ENCODE measurements at regions not wholly inside any gene's neighbourhood (a gene's known extent, or its start where the extent isn't known, plus 50 kb on each side); places are given as distances from the start of the nearest gene placed in this dataset.

GRCh38 chr6:126245077-126245476, 94.8 kb upstream of the CENPW start:
- TF ChIP-seq CTCF (IDR thresholded peaks at IDR 0.05; ENCODE audit: low read depth, low read length, missing input control) (no peak), RXRA (IDR thresholded peaks at IDR 0.05) (no peak), ATF3 (IDR thresholded peaks at IDR 0.05) (no peak), SP1 (IDR thresholded peaks at IDR 0.05) (no peak), EGR1 (IDR thresholded peaks at IDR 0.05; ENCODE audit: low read depth in 2 of 2) (no peak), HNF4A (conservative IDR thresholded peaks at IDR 0.05) (no peak), FOXA2 (IDR thresholded peaks at IDR 0.05) (no peak)
